Activated naive CD4-positive, alpha-beta T cell treated with anti-CD3 and anti-CD28 coated beads, Interleukin-2, amount 50 U/mL, for 72 hours (primary cell): ENCODE measurements at regions not wholly inside any gene's neighbourhood (a gene's known extent, or its start where the extent isn't known, plus 50 kb on each side); places are given as distances from the start of the nearest gene placed in this dataset.

ENCODE experiments used
- ATAC-seq, 2 donors: fragments of 150-1000 bp; cut with Tn5 transposase; 2 replicates each; pipeline ENCODE4 v1.10.0; 2021; ENCODE audit warnings: mild to moderate bottlenecking in 2 of 2, moderate library complexity in 2 of 2
- DNase-seq, 2 donors: peaks; one replicate each; pipeline ENCODE4 v3.0.0; 2021 to 2022; ENCODE audit warnings: low spot score in 2 of 2
- H3K27ac Mint-ChIP-seq, 2 donors: one replicate each; pipeline ENCODE4 v1.8.0; 2022; ENCODE audit warnings: mild to moderate bottlenecking in 2 of 2, mixed read lengths in 2 of 2
- H3K36me3 Mint-ChIP-seq, 2 donors: one replicate each; pipeline ENCODE4 v1.8.0; 2022; ENCODE audit warnings: mixed read lengths in 2 of 2
- H3K9me3 Mint-ChIP-seq, 2 donors: one replicate each; pipeline ENCODE4 v1.8.0; 2022; ENCODE audit warnings: mixed read lengths in 2 of 2

DNA sequence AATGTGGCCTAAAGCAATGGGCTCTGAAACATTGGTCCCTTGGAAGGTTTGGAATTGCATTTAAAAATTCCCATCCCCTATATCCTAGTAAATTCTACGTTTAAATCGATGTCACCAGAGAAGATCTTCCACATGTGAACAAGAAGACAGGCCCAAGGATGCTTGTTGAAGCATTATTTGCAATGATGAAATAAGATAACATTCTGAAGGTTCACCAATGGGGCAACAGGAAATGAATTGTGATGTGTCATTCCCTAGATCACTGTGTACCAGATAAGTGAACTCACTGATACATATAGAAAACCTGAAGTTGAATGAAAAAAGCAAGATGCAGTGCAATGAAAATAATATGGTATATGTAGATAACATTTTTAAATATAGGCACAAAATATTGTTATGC lies 464.3 kb upstream of the BTBD3 start:
- ATAC-seq (no peak), DNase-seq (no peak)
- H3K9me3 Mint-ChIP-seq: peaks cover 12 to 17% of the 10 kb centered on the region in 2 donors
- no peak overlapping the region for H3K27ac Mint-ChIP-seq
- no peaks in the 10 kb centered on the region for H3K36me3 Mint-ChIP-seq

DNA sequence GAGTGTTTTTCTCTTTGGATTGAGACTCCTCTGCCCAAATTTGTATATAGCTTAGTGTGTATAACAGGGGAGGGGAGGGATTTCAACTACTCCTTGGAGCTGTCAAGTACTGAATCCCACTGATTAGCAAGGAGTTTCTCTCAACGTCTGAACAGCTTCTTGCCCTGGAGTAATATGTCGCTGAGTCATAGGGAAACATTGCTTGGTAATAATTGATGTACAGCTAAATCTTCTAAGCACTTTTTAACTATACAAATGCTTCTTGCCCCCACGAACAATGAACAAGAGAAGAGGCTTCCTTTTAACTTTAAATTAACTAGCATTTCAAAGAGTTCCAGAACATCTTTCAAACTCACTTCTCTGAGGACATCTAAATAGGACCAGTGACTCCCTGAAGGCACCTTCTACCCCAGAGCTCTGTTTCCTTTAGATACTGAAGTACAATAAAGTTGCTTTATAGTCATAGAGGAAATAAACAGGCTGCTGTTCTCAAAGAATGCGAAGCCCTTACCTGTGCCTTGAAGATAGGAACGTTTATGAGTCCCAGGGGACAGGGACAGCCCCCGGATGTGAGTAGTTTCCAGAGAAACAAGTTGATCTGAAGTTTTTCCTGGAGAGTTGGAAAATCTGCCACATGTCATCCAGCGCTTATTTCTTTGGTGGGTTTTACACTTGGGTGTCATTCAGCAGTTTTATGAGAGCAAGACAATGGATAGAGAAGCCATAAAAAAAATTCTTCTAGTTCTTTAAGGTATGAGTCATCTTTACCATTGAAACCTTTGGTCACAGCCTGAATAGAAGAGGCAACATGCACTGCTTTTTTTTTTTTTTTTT lies 462.5 kb upstream of the BTBD3 start:
- Mint-ChIP-seq H3K27ac (no peak overlapping the region), H3K9me3 (peaks cover 9 to 18% of the 10 kb centered on the region in 2 donors), H3K36me3 (no peaks in the 10 kb centered on the region)
- ATAC-seq (no peak), DNase-seq (no peak)

DNA sequence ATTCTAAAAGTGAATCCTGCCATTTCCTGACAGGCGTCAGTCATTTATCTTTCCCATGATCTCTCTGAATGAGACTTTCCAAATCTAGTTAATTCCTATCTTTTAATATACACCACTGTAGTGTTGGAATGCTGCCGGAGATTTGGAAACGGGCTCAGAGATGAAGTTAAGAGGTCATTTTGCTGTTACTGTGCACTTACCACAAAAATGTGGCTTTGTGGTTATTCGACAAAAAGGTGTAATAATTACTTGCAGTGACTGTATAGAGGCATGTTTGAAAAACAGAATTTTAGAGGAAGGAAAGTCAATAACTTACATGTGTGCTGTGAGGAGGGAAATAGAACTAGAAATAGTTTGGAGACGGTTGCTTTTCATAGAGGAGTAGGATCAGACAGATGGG lies 460.2 kb upstream of the BTBD3 start:
- Mint-ChIP-seq H3K36me3 (no peaks in the 10 kb centered on the region), H3K27ac (no peak overlapping the region), H3K9me3 (peaks cover 15 to 17% of the 10 kb centered on the region in 2 donors)
- DNase-seq (no peak), ATAC-seq (no peak)

DNA sequence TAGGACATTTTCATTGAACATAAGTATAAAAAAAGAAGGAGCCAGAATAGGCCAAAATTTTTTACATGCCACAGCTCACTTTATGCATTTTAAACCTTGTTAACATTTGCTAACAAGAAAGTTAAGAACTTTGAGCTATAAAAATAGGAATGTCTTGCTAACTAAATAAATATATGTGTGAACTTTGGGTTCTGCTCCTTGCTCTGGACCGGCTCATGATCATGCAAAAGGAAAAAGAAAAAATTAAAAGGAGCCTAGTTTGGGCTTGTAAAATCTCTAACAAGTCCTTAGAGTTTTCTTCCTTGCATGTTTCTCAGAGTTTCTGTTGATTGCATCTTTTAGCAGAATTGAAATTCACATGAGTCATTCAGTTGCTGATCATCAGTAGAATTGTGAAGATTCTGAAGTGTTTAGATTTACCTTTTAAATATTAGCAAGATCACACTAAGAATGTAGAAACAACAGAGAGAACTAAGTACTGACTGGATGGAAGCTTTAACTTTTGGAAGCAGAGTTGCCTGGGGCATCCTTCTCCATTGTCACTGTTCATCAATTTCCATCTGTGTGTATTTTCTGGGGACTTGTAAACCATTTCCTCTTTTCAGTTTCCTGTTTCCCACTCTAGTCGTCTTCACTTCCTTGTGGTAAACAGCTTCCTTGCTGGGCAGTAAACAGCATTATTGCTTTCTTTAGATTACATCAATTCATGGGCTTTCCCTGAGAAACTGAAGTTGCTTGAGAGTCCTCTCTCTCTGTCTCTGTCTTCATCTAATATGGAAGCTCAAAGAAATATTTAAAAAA lies 458.4 kb upstream of the BTBD3 start:
- Mint-ChIP-seq H3K36me3 (no peaks in the 10 kb centered on the region), H3K9me3 (peaks cover 15% of the 10 kb centered on the region in 2 donors)
- ATAC-seq: no peak

DNA sequence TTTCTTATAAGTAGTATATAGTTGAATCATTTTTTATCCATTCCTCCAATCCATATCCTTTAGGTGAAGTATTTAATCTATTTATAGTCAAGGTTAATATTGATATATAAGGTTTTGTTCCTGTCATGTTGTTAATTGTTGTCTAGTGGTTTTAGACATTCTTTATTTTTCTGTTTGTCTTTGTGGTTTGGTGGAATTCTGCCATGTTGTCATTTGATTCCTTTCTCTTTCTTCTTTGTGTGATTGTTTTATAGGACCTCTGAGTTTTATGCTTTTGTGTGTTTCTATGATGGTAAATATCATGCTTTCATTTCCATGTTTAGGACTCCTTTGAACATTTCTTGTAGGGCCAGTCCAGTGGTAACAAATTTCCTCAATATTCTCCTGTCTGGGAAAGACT lies 450.3 kb upstream of the BTBD3 start:
- Mint-ChIP-seq H3K9me3 (peaks cover 13 to 17% of the 10 kb centered on the region in 2 donors), H3K27ac (no peak overlapping the region)
- ATAC-seq: no peak

More for the DNA sequence above, 458.4 kb upstream of the BTBD3 start:
- DNase-seq: no peak
- H3K27ac Mint-ChIP-seq: no peak overlapping the region

DNA sequence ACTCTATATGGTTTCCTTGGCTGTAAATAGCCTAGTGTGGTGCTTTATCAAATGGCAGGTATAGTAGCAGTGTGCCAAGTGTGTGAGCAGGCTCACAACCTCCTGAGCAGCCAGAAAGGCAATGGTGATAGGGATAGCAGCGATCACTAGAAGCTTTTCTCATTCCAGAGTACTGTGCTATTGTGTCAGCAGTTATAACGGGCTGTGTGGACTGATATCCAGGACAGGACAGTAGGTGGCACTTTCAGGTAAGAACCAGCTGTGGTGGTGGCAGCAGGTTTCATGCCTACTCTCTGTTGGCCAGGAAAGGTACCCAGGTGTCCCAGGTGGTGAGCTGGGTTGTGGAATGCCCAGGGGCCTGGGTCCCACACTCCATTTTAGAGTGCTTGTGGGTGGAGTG lies 448.8 kb upstream of the BTBD3 start:
- ATAC-seq: no peak
- no peak overlapping the region for H3K27ac Mint-ChIP-seq

More for the DNA sequence above, 450.3 kb upstream of the BTBD3 start:
- no peak for DNase-seq
- H3K36me3 Mint-ChIP-seq: no peaks in the 10 kb centered on the region

DNA sequence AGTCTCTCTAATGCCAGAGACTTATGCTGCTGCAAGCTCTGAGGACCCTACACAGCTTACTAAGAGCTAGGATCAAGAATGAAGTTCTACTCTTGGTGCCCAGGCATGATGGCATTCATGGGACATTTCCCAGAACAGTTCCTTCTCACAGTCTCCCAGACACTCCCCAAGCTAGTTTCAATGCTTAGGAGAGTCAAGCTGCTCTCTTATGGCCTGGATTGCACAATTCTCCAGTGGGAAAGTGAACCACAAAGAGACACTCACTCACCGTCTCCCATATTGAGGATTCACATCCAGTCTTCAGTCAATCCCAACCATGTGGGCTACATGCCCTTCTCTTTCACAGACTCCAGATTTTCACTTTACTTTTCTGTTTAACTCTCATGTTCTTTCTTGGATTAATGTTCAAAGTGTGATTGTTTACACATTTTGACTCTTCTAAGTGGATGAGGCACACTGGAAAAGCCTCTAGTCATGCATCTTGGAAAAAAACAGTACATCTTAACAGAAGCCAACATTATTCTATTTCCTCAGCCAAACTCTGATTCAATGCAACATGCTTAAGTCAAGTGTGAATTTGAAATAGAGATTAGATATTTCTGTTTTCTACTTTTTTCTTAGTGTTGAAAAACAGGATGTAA lies 447.8 kb upstream of the BTBD3 start:
- peaks cover 0 to 10% of the 10 kb centered on the region in 2 donors for H3K36me3 Mint-ChIP-seq
- no peak for DNase-seq
- no peak for ATAC-seq
- no peak overlapping the region for H3K27ac Mint-ChIP-seq
- H3K9me3 Mint-ChIP-seq: peaks cover 17 to 26% of the 10 kb centered on the region in 2 donors

More for the DNA sequence above, 448.8 kb upstream of the BTBD3 start:
- Mint-ChIP-seq H3K36me3 (peaks cover 0 to 1% of the 10 kb centered on the region in 2 donors), H3K9me3 (peaks cover 16 to 19% of the 10 kb centered on the region in 2 donors)
- DNase-seq: no peak

DNA sequence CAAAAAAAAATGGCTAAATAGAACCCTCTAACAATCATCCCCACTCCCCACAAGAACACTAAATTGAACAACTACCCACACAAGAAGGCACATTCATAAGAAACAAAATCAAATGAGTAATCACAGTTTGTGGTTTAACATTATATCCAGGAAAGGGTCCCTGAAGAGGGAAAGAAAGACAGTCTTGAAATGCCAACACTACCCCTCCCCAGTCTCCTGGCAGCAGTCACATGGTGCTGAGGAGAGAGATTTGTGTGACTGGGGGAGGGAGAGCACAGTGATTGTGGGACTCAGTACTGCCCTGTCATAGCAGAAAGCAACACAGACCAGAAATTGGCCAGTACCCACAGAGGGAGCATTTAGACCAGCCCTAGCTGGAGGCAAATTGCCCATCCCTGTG lies 443.7 kb upstream of the BTBD3 start:
- Mint-ChIP-seq H3K36me3 (peaks cover 0 to 17% of the 10 kb centered on the region in 2 donors), H3K9me3 (peaks cover 22 to 33% of the 10 kb centered on the region in 2 donors), H3K27ac (no peak overlapping the region)
- ATAC-seq: no peak
- DNase-seq: no peak

DNA sequence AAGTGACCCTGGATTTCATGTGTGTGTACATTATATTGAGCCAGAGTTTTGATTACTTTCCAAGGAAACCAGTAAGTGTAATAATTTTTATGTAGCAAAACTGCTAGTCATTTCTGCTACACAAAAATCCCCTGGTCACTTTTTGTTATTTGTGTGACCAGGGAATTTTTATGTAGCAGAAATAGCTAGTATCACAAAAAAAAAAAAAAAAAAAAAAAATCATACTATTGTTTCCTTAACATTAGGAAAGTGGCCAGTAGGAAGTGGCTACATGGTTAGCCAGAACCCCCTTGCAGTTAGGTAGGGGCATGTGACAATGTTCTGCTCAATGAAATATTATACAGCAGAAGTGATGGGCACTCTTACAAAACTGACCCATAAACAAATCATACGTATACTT lies 434.0 kb upstream of the BTBD3 start:
- no peaks in the 10 kb centered on the region for H3K36me3 Mint-ChIP-seq
- H3K27ac Mint-ChIP-seq: no peak overlapping the region
- H3K9me3 Mint-ChIP-seq: peaks cover 8 to 15% of the 10 kb centered on the region in 2 donors
- DNase-seq (no peak), ATAC-seq (no peak)

DNA sequence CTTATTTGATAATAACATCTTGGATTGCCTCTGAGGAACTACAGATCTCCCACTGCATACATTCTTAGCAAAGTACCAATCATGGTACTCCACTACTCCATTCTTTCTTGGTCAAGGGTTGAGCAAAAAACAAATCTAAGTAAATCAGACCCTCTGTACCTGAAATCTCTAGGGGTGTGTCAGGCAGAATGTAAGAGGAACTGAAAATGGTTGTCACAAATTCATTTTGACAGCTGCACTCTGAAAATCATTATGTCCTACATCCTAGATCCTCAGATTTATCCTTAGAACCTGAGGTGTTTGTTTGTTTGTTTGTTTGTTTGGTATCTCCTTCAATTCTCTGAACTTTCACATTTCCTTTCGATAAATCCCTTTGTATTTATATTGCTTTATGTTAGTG lies 433.2 kb upstream of the BTBD3 start:
- Mint-ChIP-seq H3K36me3 (no peaks in the 10 kb centered on the region), H3K27ac (no peak overlapping the region), H3K9me3 (peaks cover 8 to 9% of the 10 kb centered on the region in 2 donors)
- DNase-seq: no peak
- no peak for ATAC-seq

DNA sequence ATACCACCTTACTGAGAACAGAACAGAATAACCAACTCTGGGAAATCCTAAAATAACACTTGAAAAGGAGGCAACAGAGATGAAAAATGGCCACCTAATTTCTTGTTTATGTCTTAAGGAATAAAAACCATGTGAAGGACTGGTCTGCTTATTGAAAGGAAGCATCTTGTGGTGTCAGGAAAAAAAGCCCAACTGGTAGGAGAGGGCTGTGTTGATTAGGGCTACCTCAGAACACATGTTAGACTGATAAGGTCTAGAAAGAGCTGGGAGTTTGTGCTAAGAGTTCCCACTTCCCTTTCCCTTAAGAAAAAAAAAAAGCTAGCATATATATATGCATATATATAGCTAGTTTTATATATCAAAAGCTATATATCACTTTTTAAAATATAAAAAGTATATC lies 425.3 kb upstream of the BTBD3 start:
- no peak for DNase-seq
- no peak overlapping the region for H3K27ac Mint-ChIP-seq
- H3K36me3 Mint-ChIP-seq: no peaks in the 10 kb centered on the region
- peaks cover 10% of the 10 kb centered on the region in 2 donors for H3K9me3 Mint-ChIP-seq
- ATAC-seq: no peak

DNA sequence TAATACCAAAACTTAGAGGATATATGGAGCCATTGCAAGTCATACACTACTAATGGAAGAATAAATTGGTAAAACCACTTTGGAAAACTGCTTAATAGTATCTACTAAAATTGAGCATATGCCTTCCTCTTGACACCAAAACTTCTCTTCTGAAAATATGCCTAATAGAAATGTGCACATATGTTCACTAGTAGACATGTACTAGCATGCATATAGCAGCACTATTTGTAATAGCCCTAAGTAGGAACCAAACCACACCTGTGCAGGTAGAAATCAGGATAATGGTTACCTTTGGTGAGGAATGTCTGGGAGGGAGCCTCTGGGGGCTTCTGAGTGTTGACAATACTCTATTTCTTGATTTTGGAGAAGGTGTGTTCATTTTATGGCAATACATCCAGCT lies 424.8 kb upstream of the BTBD3 start:
- no peak for ATAC-seq
- H3K36me3 Mint-ChIP-seq: no peaks in the 10 kb centered on the region
- H3K27ac Mint-ChIP-seq: no peak overlapping the region
- DNase-seq: no peak
- peaks cover 10% of the 10 kb centered on the region in 2 donors for H3K9me3 Mint-ChIP-seq

DNA sequence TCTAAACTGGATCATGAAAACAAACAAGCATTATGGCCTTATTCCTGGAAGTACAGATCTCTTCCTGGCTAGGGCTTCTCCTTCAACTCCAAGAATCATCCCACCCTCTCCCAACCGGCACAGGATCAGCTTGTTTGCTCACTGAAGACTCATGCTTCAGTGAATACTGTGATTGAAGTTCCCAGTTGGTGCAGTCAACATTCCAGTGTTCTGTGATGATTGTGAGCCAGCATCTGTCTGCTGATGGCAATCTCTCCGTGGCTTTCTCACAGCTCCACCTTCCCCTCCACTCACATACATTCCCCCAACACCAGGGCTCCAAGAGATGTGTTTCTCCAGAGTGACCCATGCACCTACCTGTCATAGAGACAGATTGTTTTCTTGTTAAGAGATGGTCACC lies 421.3 kb upstream of the BTBD3 start:
- Mint-ChIP-seq H3K36me3 (no peaks in the 10 kb centered on the region), H3K9me3 (peaks cover 6 to 7% of the 10 kb centered on the region in 2 donors), H3K27ac (no peak overlapping the region)
- ATAC-seq (no peak), DNase-seq (no peak)

DNA sequence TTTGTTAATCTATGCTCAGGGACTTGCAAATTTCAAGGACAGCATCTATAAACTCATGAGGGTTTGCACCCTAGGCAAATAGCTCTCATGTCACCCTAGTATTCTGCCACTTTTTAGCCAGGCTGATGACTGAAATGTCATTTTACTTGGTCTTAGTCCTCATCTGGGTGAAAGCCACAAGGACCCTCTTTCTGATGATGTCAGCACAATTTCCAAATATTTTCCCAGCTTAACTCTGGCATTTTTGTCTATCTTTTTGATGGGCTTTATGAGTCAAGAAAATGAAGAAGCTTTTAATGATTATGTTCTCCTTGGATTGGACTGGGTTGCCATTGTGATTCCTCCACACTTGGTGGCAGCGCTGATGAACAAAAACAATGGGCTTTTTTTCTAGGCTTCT lies 420.1 kb upstream of the BTBD3 start:
- Mint-ChIP-seq H3K9me3 (peaks cover 6 to 7% of the 10 kb centered on the region in 2 donors), H3K27ac (no peak overlapping the region), H3K36me3 (no peaks in the 10 kb centered on the region)
- DNase-seq (no peak), ATAC-seq (no peak)

DNA sequence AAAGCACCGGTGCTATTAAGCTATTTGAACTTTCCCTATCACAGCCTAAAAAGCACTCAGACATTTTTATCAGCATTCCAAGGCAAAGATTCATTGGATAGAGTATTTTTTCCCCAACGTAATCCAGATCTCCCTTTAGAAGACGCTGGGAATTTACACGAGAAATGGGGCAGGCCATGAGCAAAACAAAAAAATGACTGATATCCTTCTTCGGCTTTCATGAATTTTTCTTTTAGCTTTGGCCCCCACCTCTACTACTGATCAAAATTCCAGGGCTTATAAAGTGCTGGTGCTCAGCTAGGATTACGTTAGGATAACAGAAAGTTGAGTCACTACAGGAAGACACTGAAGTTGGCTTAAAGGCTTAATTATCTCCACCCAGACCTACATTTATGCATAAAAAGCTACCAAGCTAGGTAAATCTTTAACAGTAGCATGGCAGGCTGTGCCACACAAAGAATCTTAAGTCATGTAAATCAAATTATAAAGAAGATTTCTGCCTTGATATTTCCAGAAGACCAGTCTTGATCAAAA lies 418.5 kb upstream of the BTBD3 start:
- no peak overlapping the region for H3K27ac Mint-ChIP-seq
- no peak for DNase-seq
- H3K9me3 Mint-ChIP-seq: peaks cover 10 to 12% of the 10 kb centered on the region in 2 donors
- no peaks in the 10 kb centered on the region for H3K36me3 Mint-ChIP-seq
- ATAC-seq: no peak

DNA sequence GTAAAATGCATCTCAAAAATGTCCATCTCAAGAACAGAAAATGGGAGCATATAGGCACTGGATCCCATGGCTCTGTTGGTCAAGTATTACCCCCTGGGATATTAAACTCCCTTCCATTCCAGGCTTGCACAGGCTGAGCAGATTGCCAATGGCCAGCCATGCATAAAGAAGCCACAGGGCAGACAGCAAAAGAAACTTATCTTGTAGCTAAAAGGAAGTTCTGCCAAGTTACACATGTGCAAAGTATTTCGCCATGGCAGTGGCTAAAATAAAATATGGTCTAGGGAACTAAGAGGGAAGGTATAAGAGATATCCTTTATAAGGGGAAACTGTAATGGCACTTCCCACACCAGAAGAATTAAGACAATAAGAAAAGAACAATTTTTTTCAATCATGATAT lies 415.6 kb upstream of the BTBD3 start:
- DNase-seq (no peak), ATAC-seq (no peak)
- H3K9me3 Mint-ChIP-seq: peaks cover 13 to 16% of the 10 kb centered on the region in 2 donors
- H3K27ac Mint-ChIP-seq: no peak overlapping the region
- no peaks in the 10 kb centered on the region for H3K36me3 Mint-ChIP-seq

DNA sequence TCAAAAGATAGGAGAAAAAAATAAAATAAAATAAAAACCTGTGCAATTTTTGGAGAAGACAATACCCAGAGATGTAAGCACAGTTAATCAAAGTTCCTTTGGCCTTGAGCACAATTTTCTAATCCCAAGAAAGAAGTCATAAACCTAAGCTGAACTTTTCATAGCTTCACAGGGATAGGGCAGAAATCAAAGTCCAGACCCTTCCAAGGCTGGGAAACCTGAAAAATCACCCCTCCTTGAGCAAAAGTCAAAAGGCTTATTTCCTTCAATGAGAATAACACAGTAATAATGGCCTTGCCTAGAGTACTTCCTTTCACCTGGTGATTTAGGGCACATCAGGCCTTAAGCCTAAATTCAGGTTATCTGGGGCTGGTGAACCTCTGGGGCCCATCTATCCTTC lies 415.0 kb upstream of the BTBD3 start:
- ATAC-seq: no peak
- Mint-ChIP-seq H3K36me3 (no peaks in the 10 kb centered on the region), H3K27ac (no peak overlapping the region)

More for the DNA sequence above, 415.0 kb upstream of the BTBD3 start:
- H3K9me3 Mint-ChIP-seq: peaks cover 13 to 15% of the 10 kb centered on the region in 2 donors
- no peak for DNase-seq
